HG03175 (cell line): ENCODE measurements at regions not wholly inside any gene's neighbourhood (a gene's known extent, or its start where the extent isn't known, plus 50 kb on each side); places are given as distances from the start of the nearest gene placed in this dataset.
"Not testable (repeated sequence)": the region's sequence is repeated elsewhere in the genome, so short reads cannot be mapped to it uniquely, and the experiment has no call there.

Source experiments
- ATAC-seq: cut with Tn5 transposase; IDR thresholded peaks from one replicate; pipeline ENCODE4 v1.9.1; 2021; ENCODE audit warnings: mild to moderate bottlenecking, moderate library complexity; ENCODE audit not compliant: unreplicated experiment

- no peak for ATAC-seq
Observed at GRCh38 chr6:22153384-22154158, 143.3 kb downstream of the PRL start.

GRCh38 chr6:22155551-22155950 is 141.3 kb downstream of the PRL start:
- no peak for ATAC-seq

GRCh38 chr6:22157233-22157632 is 139.6 kb downstream of the PRL start:
- no peak for ATAC-seq

- no peak for ATAC-seq
Observed at GRCh38 chr6:22164236-22164635, 132.6 kb downstream of the PRL start.

- not testable (repeated sequence) for ATAC-seq
Observed at GRCh38 chr6:22171006-22171405, 125.8 kb downstream of the PRL start.

- not testable (repeated sequence) for ATAC-seq
Observed at GRCh38 chr6:22171885-22172284, 125.0 kb downstream of the PRL start.

GRCh38 chr6:22173311-22173710 is 123.5 kb downstream of the PRL start:
- no peak for ATAC-seq

GRCh38 chr6:22180250-22180649 is 116.6 kb downstream of the PRL start:
- not testable (repeated sequence) for ATAC-seq

DNA sequence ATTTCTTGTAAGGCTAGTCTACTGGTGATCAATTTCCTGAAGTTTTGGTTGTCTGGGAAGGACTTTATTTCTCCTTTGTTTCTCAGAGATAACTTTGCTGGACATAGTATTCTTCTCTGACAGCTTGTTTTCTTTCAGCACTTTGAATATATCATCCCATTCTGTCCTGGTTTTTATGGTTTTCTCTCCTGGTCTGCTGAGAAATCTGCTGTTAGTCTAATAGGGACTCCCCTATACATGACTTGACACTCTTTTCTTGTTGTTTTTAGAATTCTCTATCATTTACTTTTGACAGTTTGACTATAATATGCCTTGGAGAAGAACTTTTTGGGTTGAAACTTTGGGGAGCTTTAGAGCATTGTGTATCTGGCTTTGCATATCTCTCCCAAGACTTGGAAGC is 112.5 kb downstream of the PRL start:
- ATAC-seq = no peak

DNA sequence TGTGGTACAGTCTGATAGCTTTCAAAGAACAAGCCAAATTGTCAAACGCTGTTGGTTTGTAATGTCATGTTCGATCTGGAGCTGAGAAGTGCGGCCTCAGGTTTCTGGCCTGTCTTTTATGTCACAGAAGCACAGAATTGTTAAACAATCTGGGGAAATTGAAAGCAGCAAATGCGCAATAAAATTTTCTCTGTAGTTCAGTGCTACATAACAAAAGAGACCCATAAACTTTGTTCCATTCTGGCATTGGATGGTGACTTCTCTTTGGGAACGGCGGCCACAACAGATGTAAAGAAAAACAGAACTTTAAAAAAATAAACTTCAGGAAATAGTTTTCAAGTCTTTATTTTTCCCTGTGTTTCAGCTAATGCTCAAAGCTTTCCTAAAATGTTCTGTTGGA is 106.9 kb downstream of the PRL start:
- ATAC-seq = no peak

DNA sequence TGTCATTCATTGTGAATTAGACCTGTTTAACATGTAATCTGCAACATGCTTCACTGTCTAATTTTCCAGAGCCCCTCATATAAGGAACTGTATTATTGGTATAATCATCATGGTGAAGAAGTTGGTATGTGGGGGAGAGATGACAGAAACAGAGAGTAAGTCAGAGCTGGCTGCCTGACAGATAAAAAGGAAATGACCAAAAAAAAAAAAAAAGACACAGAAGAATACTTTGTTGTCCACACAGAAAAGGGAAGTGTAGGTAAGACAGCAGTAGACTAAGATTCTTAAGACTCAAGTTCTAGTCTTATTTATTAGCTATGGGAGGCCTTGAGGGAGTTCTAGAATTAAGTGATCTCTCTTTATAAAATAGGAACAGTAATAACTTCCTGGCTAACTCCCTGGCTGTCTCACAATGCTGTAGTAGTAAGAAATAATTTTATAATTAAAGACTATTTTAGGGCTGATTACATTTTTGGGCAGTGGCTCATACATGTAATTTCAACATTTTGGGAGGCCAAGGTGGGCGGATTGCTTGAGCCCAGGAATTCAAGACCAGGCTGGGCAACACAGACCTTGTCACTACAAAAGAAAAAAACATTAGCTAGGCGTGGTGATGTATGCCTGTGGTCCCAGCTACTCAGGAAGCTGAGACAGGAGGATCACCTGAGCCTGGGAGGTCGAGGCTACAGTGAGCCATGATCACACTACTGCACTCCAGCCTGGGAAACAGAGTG is 102.5 kb downstream of the PRL start:
- ATAC-seq = no peak

GRCh38 chr6:22199771-22200170 is 97.1 kb downstream of the PRL start:
- ATAC-seq = no peak

- no peak for ATAC-seq
Observed at GRCh38 chr6:22204153-22204552, 92.7 kb downstream of the PRL start.

DNA sequence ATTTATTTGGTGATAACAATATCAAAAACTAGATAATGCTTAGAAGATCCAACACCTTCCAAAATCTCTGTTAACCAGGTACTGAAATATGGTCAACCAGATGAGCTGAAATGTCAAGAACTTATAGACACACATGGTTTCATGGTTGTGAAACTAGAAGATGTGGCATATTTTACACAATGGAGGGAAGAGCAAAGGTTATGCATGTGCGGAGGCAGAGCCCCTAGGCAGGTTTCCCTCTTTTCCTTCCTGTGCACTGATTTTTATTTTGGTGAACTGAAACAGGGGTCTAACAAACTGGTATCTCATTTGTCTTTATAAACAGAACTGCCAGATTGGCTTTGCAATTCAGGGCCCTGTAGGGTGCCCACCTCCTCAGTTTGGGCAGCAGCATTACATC is 91.6 kb downstream of the PRL start:
- no peak for ATAC-seq

DNA sequence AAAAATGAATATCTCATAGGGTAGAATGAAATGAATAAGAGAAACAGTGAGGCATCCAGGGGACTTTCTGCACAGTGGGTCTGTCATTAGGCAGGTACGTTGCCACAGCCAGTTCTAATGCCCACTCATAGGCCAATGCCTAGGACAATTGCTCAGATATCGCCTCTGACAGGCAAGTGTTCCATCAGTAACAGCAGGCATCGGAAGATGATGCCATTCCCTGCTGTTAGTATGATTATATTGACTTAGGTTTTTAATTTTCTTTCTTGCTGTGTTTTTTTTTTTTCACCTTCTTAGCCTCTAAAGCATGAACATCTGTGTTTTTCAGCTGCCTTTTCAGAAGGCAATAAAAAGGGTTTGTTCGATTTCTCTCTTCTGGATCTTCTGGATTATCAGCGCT is 90.7 kb downstream of the PRL start:
- no peak for ATAC-seq

GRCh38 chr6:22208026-22208425 is 88.8 kb downstream of the PRL start:
- no peak for ATAC-seq

DNA sequence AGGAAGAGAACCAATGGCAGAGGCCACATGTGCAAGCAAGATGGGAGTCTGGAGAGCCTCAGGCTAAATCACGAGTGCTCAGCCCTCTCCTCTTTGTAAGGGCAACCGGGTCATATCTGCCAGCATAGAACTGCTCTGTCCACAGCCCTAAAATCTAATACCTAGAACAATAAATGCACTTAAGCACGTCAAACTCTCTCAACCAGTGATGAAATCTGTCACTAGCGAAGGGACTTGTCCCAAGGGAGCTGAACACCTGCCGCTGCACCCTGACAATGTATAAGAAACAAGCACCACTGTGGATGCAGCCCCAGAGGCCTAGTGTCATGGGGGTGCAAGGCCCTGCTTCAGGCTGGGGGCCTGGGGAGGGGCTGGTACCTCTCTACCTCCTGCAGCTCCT is 82.5 kb downstream of the PRL start:
- no peak for ATAC-seq

DNA sequence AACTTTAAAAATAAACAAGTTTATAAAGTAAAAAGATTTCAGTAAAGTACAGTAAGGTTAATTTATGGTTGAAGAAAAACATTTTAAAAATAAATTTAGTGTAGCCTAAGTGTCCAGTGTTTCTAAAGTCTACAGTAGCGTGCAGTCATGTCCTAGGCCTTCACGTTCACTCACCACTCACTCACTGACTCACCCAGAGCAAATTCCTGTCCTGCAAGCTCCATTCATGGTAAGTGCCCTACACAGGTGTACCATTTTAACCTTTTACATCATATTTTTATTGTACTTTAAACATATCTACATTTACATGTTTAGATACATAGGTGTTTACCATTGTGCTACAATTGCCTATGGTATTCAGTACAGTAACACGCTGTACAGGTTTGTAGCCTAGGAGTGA is 81.4 kb downstream of the PRL start:
- not testable (repeated sequence) for ATAC-seq

- no peak for ATAC-seq
Observed at GRCh38 chr6:22218410-22218809, 78.4 kb downstream of the PRL start.

DNA sequence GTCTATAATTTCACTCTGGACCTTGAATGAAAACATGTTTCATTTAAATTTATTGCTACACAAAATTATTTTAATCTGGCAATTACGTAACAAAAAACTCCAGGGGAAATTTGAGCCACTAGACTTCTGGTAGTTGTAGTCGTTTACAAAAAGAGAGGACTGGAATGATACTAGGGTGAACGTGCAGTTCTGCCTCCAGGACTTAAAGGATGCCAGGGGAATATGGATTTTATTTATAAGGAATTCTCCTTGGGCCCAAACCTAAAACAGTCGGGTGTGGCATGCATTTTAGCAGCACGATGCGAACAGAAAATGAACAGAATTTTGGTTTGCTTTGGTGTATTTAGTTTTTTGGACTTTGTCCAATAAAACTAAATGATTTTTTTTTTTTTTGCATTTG is 76.9 kb downstream of the PRL start:
- no peak for ATAC-seq

- ATAC-seq = no peak
Observed at GRCh38 chr6:22221211-22221610, 75.6 kb downstream of the PRL start.

DNA sequence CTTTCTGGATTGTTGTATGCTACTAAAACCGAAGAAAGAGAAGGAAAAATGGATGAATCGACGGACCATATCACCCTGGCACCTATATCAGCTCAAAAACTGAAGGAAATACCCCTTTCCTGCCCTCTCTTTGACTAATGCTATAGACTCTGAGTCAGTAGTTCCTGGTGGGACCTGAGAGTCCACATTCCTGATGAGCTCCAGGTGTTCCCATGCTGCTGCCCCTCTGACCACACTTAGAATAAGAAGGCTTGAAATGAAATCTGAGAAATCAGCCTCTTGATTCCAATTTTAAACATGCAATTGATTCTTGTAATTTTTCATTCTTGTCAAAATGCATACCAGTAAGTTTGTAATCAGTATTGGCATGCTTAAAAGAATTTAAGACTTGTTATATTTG is 75.2 kb downstream of the PRL start:
- ATAC-seq = no peak
